Astrocyte of the spinal cord (primary cell): ENCODE measurements at regions not wholly inside any gene's neighbourhood (a gene's known extent, or its start where the extent isn't known, plus 50 kb on each side); places are given as distances from the start of the nearest gene placed in this dataset.
A peak's percentile ranks its signal among the peaks of the same experiment; 100 is the strongest.

Experiments used
- DNase-seq: peaks from one replicate; pipeline ENCODE4 v3.0.0; 2011; ENCODE audit warnings: low read depth, low spot score
- H3K4me3 ChIP-seq: 2 replicates; pipeline ENCODE4 v1.5.1; 2011; ENCODE audit warnings: low read depth, mild to moderate bottlenecking, low read length, moderate library complexity
- in situ Hi-C: cut with HindIII; loops from 2 replicates; pipeline ENCODE4 v1.10.0; 2017; ENCODE audit warnings: low sequenced_read_pairs
- TF ChIP-seq, protein P1 (sequence below): IDR thresholded peaks from 2 replicates; pipeline ENCODE4 v1.5.1; 2012; ENCODE audit warnings: low read depth, mild to moderate bottlenecking, low read length, inconsistent platforms

DNA sequence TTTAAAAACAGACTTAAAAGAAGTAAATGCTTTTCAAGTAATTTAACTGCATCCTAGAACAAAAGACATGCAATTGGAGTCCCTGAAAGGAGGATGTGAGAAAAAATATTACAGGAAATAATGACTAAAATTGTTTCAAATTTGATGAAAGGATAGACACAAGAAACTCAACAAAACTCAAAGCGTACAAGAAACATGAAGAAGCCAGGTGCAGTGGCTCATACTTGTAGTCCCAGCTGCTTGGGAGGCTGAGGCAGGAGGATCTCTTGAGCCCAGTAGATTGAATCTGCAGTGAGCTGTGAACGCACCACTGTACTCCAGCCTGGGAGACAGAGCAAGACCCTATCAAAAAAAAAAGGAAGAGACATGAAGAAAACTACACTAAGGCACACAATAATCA, 118.1 kb upstream of the SLC39A10 start:
- H3K4me3 ChIP-seq, result no peak overlapping the region
- no peak for DNase-seq
- in situ Hi-C loops, result no loop called here
- TF ChIP-seq, protein P1, sequence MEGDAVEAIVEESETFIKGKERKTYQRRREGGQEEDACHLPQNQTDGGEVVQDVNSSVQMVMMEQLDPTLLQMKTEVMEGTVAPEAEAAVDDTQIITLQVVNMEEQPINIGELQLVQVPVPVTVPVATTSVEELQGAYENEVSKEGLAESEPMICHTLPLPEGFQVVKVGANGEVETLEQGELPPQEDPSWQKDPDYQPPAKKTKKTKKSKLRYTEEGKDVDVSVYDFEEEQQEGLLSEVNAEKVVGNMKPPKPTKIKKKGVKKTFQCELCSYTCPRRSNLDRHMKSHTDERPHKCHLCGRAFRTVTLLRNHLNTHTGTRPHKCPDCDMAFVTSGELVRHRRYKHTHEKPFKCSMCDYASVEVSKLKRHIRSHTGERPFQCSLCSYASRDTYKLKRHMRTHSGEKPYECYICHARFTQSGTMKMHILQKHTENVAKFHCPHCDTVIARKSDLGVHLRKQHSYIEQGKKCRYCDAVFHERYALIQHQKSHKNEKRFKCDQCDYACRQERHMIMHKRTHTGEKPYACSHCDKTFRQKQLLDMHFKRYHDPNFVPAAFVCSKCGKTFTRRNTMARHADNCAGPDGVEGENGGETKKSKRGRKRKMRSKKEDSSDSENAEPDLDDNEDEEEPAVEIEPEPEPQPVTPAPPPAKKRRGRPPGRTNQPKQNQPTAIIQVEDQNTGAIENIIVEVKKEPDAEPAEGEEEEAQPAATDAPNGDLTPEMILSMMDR, result no peak

DNA sequence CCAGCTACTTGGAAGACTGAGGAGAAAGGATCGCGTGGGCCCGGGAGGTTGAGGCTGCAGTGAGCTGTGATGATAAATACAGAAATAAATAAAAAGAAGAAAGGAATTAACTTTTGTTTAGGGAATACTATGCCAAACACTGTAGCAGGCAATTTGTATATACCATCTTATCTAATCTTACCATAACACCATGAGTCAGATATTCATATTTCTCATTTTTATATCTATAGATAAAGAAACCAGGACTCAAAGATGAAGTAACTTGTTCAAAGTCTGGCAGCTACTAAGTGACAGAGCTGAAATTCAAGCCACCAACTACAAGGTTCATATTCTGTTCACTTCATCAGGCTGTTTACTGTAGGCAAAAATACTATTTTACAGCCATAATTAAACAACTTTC, 119.2 kb upstream of the SLC39A10 start:
- no peak for DNase-seq
- no peak overlapping the region for H3K4me3 ChIP-seq
- in situ Hi-C loops, result no loop called here
- TF ChIP-seq, protein P1, result no peak

DNA sequence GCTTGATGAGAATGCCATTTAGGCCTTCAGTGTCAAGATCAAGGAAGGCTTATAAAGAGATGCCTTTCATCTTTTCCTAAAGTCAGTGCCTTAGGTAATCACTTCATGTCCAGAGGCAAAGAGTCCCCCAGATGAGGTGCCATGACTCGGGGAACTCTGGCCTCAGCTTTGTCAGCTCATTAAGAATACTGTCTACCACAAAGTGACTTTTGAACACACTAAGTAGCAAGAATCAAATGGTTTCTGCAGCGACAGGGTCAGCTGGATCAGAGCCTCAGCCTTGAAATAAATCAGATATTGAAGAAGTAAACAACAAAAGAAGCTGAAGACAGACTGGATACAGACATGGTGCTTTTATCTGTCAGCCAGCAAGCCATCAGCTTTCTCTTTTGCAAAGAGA, 120.1 kb upstream of the SLC39A10 start:
- TF ChIP-seq, protein P1, result no peak
- H3K4me3 ChIP-seq, result no peak overlapping the region
- DNase-seq, result no peak
- in situ Hi-C loops, result no loop called here

DNA sequence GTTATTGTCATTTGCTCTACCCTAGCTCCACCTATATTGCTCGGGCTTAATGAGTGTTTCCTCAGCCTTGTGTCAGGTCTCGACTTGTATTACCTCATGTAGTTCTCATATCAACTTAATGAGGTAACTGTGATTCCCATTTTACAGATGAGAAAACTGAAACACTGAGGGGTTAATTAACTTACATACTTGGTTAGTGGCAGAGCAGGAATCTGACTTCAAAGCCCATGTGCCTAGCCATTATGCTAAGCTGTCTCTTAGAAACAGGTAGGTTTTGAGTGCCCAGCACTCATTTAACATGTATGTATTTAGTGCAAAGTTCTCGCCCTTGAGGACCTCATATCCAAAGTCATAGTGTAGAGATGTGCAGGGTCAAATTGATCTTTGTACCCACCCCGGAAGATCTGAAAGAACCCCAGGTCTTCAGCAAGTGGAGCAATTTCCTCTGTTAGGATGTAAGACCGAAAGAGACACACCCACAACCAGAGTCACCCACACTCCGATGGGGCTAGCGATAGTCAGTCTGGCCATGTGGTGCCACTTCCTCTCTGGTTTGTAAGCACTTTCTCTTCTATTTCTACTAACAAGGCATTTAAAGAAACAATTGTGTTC, 121.0 kb upstream of the SLC39A10 start:
- TF ChIP-seq, protein P1, result no peak
- in situ Hi-C loops, result no loop called here
- no peak overlapping the region for H3K4me3 ChIP-seq
- DNase-seq, result no peak

DNA sequence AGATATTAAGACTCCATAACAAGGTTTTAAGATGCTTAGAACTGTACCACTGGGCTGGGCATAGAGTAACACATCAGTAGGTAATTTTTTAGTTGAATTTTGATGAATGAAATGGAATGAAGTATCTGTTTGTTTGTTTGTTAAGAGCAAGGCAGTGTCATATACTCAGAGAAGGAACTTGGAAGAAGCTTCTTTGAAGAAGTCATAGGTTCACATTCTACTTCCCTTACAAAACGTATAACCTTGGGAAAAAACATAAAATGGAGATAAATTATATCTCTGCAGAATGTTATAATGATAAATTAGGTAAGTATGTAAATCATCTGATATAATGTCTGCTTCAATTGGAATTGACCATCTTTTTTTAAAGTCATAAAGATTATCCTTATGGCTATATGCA, 122.1 kb upstream of the SLC39A10 start:
- TF ChIP-seq, protein P1, result no peak
- in situ Hi-C loops, result no loop called here
- DNase-seq, result peak; percentile 12

DNA sequence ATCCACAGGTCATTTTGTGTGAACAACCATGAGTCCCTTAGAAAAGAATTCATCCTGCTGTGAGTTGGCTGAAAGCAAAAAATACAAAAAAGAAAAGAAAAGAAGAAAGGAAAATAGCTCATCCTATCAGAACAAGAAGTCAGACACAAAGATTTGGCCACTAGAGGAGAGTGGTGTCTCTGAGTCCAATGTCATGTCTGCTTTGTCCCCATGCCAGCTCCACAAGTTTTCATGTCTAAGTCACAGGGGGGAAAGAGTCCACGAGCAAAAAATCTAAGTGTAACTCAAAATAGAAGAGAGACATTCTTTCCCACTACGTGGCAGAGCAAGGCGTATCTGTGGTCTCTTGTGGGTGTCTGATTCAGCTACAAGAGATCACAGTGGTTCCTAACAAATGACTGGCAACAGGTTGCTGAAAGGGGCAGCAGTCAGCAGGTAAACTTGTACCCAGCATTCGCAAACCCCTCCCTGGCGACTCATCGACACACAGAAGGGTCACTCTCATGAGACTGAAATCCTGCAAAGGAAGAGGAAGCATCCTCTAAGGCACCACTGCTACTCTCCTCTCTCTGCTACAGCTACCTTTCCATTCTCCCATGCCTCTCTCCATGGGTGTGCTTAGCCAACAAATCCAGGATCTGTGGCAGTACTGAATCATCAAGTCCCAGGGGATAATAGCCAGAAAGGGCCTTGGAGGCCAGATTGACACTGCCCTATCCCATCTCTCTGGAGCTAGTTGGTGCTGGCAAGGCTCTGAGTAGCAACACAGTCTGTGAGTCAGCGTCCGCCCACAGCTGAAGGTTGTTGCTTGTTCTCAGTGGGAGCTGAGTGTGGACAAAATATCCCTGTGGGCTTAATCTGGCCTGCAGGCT, 123.0 kb upstream of the SLC39A10 start:
- TF ChIP-seq, protein P1, result peak; percentile 40
- in situ Hi-C loops, result no loop called here
- DNase-seq, result peak; percentile 93
- no peak overlapping the region for H3K4me3 ChIP-seq

More for the DNA sequence above, 122.1 kb upstream of the SLC39A10 start:
- H3K4me3 ChIP-seq, result no peak overlapping the region
